IPS-18a (cell line): ENCODE measurements at regions not wholly inside any gene's neighbourhood (a gene's known extent, or its start where the extent isn't known, plus 50 kb on each side); places are given as distances from the start of the nearest gene placed in this dataset.
"Not testable (repeated sequence)": the region's sequence is repeated elsewhere in the genome, so short reads cannot be mapped to it uniquely, and the experiment has no call there.

Source experiments
- H3K27ac ChIP-seq: one replicate; pipeline ENCODE4 v1.5.1; 2013; ENCODE audit warnings: low read length
- H3K27me3 ChIP-seq: one replicate; pipeline ENCODE4 v1.6.1; 2013; ENCODE audit warnings: mild to moderate bottlenecking, low read length; ENCODE audit not compliant: control insufficient read depth, insufficient read depth
- H3K36me3 ChIP-seq: one replicate; pipeline ENCODE4 v1.6.1; 2013; ENCODE audit warnings: low read depth, low read length; ENCODE audit not compliant: control insufficient read depth
- H3K4me1 ChIP-seq: one replicate; pipeline ENCODE4 v1.6.1; 2013; ENCODE audit warnings: low read depth, low read length; ENCODE audit not compliant: control insufficient read depth
- H3K4me3 ChIP-seq: one replicate; pipeline ENCODE4 v1.5.1; 2013; ENCODE audit warnings: low read length
- H3K9ac ChIP-seq: one replicate; pipeline ENCODE4 v1.6.1; 2013; ENCODE audit warnings: mild to moderate bottlenecking, low read length, moderate library complexity
- H3K9me3 ChIP-seq: one replicate; pipeline ENCODE4 v1.6.1; 2013; ENCODE audit warnings: low read depth, low read length; ENCODE audit not compliant: control insufficient read depth

DNA sequence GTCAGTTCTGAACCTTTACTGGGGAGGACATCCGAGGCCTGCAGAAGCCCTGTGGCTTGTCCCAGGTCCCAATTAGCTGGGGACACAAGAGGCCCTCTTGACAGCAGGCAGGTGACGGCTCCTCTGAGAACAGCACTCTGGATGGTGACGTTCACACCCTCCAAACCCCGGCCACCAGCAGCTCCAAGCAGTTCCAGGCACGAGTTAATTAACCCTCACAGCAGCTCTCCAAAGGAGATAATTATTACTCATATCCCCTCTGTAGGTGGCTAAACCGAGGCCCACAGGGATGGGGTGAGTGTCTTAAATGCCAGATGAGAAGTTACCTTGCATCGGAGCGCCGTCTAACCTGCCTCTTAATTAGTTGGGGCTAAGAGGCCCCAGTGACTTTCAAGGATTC is 168.9 kb upstream of the CIBAR2 start:
- H3K4me3 ChIP-seq, result no peak overlapping the region
- no peaks in the 10 kb centered on the region for H3K4me1 ChIP-seq
- H3K27ac ChIP-seq, result no peak overlapping the region
- H3K9ac ChIP-seq, result no peak overlapping the region
- H3K27me3 ChIP-seq, result no peaks in the 10 kb centered on the region
- H3K9me3 ChIP-seq, result no peaks in the 10 kb centered on the region
- no peaks in the 10 kb centered on the region for H3K36me3 ChIP-seq

DNA sequence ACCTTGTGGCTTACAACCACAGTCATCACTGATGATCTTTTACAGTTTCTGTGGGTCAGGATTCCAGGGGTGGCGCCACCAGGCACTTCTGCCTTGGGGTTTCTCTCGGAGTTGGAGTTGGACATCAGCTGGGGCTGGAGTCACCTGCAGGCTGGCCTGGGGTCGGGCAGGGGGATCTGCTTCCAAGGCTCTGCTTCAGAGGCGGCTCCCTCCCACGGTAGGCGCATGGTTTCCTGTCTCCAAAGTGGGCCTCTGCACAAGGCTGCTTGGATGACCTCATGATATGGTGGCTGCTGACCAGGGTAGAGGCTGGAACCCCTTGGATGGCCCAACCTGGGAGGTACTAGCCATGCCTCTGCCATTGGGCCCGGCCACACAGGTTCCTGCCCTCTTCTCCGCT is 170.6 kb upstream of the CIBAR2 start:
- Histone ChIP-seq H3K4me3 (no peak overlapping the region), H3K4me1 (no peaks in the 10 kb centered on the region), H3K36me3 (no peaks in the 10 kb centered on the region), H3K27me3 (no peaks in the 10 kb centered on the region), H3K27ac (no peak overlapping the region), H3K9ac (no peak overlapping the region), H3K9me3 (no peaks in the 10 kb centered on the region)

DNA sequence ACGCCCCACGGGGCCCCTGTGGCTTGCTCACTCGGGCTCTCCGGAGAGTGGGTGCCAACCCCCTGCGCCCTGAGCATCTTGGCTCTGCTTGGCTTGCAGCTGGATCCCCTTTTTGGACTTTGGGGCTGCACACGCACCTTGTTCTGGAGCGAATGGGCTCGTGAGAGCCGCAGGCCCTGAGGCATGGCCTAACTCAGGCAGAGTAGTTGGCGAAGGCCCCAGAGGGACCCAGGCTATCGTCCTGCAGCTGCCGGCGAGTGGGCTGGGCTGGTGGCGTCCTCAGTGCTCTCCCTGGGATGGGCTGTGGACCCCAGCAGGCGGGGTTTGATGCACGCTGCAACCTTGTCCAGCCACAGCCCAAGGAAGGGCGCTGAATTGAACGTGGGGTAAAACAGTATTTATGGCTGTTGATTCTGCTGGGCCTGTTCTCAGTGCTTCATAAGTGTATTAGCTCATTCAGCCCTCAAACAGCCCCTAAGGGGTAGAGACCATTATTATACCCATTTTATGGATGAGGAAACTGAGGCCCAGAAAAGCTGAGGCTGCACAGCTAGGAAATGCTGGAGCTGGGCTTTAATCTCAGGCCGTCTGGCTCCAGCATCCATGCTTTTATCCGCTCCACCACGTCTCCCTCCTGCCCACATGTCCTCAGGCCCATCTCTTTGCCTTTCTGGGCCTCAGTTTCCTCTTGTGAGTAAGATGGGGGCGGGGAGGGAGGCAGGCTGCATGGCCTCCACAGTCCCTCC is 171.2 kb upstream of the CIBAR2 start:
- H3K4me1 ChIP-seq, result no peaks in the 10 kb centered on the region
- H3K9ac ChIP-seq, result no peak overlapping the region
- no peaks in the 10 kb centered on the region for H3K9me3 ChIP-seq
- H3K27ac ChIP-seq, result no peak overlapping the region
- no peaks in the 10 kb centered on the region for H3K27me3 ChIP-seq
- no peak overlapping the region for H3K4me3 ChIP-seq
- no peaks in the 10 kb centered on the region for H3K36me3 ChIP-seq

DNA sequence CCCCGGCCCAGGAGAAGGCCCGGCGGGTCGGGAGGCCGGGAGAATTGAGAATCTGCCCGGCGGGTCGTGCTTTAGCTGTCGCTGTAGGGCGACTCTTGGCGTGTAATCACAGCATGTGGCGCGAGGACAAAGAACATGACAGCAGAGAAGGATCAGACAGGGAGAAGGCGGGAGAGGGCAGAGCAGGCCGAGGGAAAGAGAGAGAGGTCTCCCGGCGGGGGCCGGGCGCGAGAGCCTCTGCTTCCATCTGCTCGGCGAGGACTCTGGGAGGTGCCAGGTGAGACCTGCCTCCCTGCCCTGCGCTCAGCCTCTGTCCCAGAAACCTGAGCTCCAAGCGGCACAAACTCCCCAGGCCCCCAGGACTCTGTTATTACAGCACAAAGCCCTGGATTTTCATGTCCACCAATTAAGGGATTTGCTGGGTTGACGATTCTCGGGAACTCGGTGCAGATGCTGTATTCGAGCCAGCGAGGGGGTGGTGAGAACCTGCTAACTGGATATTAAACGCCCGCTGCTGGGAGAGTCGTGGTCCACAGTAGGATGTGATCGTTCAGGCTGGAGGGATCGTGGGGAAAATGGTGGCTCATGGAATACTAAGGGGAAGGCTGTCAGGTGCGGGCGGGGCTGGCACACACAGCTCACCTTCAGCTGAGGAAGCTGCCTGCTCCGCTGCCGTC is 172.0 kb upstream of the CIBAR2 start:
- Histone ChIP-seq H3K27ac (no peak overlapping the region), H3K9ac (no peak overlapping the region), H3K36me3 (no peaks in the 10 kb centered on the region), H3K4me1 (no peaks in the 10 kb centered on the region), H3K9me3 (no peaks in the 10 kb centered on the region), H3K4me3 (no peak overlapping the region), H3K27me3 (no peaks in the 10 kb centered on the region)

DNA sequence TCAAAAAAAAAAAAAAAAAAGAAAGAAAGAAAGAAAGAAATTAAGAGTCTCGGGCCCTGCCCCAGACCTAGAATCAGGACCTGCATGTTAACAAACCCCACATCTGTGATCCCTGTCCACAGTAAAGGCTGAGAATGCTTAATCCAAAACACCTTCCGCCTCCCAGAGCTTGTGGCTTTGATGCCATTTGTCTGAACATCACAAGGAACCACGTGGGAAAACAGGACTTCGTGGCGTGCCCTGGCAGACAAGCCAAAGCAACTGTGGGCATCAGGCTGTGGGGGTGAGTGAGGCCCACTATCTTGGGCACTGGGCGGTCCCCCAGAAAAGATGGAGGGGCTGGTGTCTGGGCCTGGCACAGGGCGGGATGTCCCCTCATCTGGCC is 173.4 kb upstream of the CIBAR2 start:
- H3K9me3 ChIP-seq, result no peaks in the 10 kb centered on the region
- no peak overlapping the region for H3K4me3 ChIP-seq
- no peak overlapping the region for H3K9ac ChIP-seq
- no peak overlapping the region for H3K27ac ChIP-seq
- H3K27me3 ChIP-seq, result no peaks in the 10 kb centered on the region
- H3K4me1 ChIP-seq, result no peaks in the 10 kb centered on the region
- H3K36me3 ChIP-seq, result no peaks in the 10 kb centered on the region

DNA sequence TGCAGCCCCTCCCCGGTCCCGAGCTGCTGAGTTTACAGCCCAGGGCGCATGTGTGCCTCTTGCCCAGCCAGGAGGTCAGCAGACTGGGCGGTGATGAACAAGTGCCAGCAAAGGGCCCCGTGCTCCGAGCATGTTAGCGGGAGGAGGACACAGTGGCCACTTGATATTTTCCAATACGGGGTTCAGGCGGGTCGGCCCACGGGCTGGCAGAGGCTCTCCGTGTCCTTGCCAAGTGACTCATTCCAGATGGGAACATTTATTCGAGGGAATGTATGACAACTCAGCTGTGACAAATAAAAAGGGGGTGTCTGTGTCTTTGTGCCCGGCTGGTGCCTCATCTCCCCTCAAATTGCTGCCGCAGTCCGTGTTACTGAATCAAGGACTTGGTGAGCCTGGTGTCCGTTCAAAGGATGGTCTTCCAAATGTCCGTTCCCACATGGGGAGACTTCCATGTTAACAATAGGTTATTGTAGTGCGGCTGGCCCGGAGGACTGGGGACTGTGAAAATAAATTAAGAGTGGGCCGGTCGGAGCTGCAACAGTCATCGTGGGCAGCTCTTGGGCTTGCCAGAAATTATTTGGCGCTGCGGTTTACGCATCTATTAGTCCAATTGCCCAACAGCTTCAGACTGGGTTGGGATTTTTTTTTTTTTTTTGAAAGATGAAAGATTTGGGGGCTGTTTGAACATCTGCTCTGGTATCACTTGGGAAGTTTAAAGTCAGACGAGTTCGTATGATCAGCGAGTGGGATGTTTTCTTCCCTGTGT is 174.0 kb upstream of the CIBAR2 start:
- Histone ChIP-seq H3K4me3 (no peak overlapping the region), H3K27me3 (no peaks in the 10 kb centered on the region), H3K4me1 (peaks cover 3% of the 10 kb centered on the region), H3K27ac (no peak overlapping the region), H3K9ac (no peak overlapping the region), H3K9me3 (no peaks in the 10 kb centered on the region), H3K36me3 (no peaks in the 10 kb centered on the region)

DNA sequence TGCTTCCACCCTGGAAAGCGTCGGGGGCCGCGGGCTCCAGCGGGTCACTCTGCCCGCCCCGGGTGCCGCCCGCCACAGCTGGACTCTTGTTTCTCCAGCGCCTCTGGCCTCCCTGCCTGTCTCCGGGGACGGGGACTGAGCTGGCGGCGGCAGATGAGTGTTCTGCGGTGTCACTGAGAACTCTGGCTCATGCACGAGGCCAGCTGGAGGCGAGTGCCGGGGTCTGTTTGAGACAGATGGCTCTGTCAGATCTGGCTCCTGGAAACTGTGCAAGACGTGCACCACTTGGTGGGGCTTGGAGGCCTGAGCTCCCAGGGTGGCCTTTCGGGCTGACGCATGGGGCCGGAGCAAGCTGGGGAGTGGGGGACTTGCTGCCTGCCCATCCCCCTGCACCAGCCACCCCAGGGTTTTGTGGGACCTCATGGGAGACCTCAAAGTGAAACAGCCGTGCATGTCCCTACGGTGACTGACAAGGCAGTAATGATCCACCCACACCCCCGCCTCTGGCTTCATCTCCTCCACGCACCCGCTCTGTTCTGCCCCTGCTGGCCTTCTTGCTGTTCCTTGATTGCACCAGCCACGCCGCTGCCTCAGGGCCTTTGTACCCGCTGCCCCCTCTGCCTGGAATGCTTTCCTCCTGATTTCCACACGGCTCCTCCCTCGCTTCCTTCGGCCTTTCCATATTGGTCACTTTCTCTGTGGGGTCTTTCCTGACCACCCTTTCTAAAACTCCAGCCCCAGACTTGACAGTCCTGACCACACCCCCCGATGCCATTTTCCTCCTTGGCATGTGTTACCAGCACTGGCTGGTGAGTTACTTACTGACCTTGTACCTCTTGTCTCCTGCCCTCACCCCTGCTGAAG is 174.9 kb upstream of the CIBAR2 start:
- H3K4me3 ChIP-seq, result no peak overlapping the region
- H3K36me3 ChIP-seq, result no peaks in the 10 kb centered on the region
- H3K9me3 ChIP-seq, result no peaks in the 10 kb centered on the region
- H3K27ac ChIP-seq, result no peak overlapping the region
- no peaks in the 10 kb centered on the region for H3K27me3 ChIP-seq
- H3K9ac ChIP-seq, result no peak overlapping the region
- peaks cover 3% of the 10 kb centered on the region for H3K4me1 ChIP-seq

DNA sequence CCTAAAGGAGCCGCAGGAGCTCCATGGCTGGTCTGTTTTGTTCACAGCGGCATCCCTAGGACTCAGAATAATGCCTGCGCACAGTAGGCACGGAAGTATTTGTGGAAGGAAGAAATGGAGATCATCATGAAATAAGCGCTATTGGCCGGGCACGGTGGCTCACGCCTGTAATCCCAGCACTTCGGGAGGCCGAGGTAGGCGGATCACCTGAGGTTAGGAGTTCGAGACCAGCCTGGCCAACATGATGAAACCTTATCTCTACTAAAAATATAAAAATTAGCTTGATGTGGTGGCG is 175.5 kb upstream of the CIBAR2 start:
- not testable (repeated sequence) for H3K9me3 ChIP-seq, H3K4me3 ChIP-seq, H3K27ac ChIP-seq, H3K9ac ChIP-seq, H3K36me3 ChIP-seq, H3K4me1 ChIP-seq, H3K27me3 ChIP-seq

DNA sequence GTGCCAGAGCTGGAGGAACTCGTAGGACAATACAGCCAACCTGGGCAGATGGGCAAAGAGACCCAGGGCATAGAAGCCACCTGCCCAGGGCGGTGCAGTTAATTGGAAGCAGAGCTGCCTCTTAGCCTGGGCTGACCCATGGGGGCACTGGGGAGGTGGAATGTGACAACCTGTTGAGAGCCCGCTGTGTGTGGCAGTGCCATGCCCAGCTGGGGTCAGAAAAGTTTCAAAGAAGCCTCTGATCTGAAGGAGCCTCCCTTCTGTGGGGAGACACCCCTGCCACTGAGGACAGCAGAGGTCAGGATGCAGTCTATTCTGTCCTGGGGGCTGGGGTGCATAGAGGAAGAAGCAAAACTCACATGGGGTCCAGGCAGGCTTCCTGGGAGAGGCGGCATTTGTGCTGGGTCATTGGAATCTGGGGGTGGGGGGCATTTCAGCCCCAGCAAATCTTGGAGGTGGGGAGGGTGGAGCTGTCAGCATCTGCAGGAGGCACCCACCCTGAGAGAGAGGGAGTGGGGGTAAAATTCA is 176.1 kb upstream of the CIBAR2 start:
- H3K4me1 ChIP-seq, result peaks cover 3% of the 10 kb centered on the region
- H3K4me3 ChIP-seq, result no peak overlapping the region
- H3K27me3 ChIP-seq, result no peaks in the 10 kb centered on the region
- H3K9me3 ChIP-seq, result no peaks in the 10 kb centered on the region
- no peak overlapping the region for H3K9ac ChIP-seq
- no peaks in the 10 kb centered on the region for H3K36me3 ChIP-seq
- no peak overlapping the region for H3K27ac ChIP-seq

DNA sequence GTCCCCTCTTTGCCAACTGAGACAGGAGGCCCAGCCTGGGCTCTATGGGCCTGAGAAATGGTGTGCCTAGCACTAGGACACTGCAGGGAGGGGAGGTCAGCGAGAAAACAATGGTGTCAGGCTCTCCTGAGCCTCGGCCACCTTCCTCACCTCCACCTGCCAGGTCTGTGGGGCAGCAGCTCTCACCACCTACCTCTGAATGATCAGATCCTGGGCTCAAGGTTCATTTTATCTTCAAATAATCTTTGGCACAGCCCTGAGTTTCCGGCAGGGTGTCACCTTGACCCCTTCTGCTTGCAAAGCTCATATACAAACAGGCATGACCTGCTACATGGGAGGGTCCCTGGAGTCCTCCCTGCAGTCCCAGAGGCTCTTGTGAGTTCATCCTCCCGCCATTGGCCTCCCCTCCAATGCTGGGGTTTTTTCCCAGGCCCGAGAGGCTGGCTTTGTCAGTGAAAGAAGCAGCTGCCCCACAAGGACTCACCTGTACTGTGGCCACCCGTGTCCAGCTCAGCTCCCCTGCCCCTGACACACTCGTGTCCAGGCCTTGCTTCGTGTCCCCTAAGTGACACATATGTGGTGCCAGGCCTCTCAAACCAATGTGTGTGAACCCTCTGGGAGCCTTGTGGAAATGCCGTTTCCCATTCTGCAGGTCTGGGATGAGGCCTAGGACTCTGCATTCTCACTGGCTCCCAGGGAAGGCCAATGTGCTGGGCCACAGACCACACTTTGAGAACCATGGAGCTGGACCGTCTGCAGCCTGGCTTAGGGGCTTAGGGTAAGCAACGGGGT is 176.8 kb upstream of the CIBAR2 start:
- no peak overlapping the region for H3K9ac ChIP-seq
- H3K27ac ChIP-seq, result no peak overlapping the region
- peaks cover 3% of the 10 kb centered on the region for H3K4me1 ChIP-seq
- no peaks in the 10 kb centered on the region for H3K9me3 ChIP-seq
- no peaks in the 10 kb centered on the region for H3K36me3 ChIP-seq
- no peaks in the 10 kb centered on the region for H3K27me3 ChIP-seq
- no peak overlapping the region for H3K4me3 ChIP-seq
